B cell (primary cell): ENCODE measurements at regions not wholly inside any gene's neighbourhood (a gene's known extent, or its start where the extent isn't known, plus 50 kb on each side); places are given as distances from the start of the nearest gene placed in this dataset.

Source experiments
- ATAC-seq: fragments of 200-7000 bp; cut with Tn5 transposase; one replicate; pipeline ENCODE4 v1.10.0; 2021; ENCODE audit warnings: low read depth, mild to moderate bottlenecking, moderate number of reproducible peaks, moderate library complexity
- CTCF ChIA-PET: fragments of 350-600 bp; sonication (Branson Sonifier 250); formaldehyde crosslinking; loops from one replicate; lab custom pipeline; 2021; ENCODE audit warnings: antibody characterized with exemption, inconsistent platforms; lab: Charles Lee
- POLR2A ChIA-PET: fragments of 350-600 bp; sonication (Branson Sonifier 250); formaldehyde crosslinking; loops from one replicate; lab custom pipeline; 2021; ENCODE audit warnings: antibody characterized with exemption; lab: Charles Lee
- DNase-seq: peaks from one replicate; pipeline ENCODE4 v3.0.0; 2013
- H2AFZ ChIP-seq: 2 replicates; pipeline ENCODE4 v1.6.1; 2012; ENCODE audit warnings: mild to moderate bottlenecking, low read depth, low read length; ENCODE audit not compliant: insufficient read depth, poor library complexity, severe bottlenecking
- H3K27ac ChIP-seq, 2 donors: 1 replicate in 1 of 2; 2 replicates in 1 of 2; pipeline ENCODE4 v1.5.1; 2012 to 2013; ENCODE audit warnings: low read length in 2 of 2, mild to moderate bottlenecking in 2 of 2, moderate library complexity in 1 of 2
- H3K27me3 ChIP-seq, 4 experiments: fragments of 200-600 bp in 1 of 4; sonication (generic) in 1 of 4; replicated peaks in 1 of 4; 1 replicate in 2 of 4; 2 replicates in 2 of 4; pipeline versions ENCODE4 v1.6.1 to v1.7.0; 2013 to 2016; ENCODE audit warnings: low read length in 3 of 4, mild to moderate bottlenecking in 2 of 4, mixed read lengths in 1 of 4, moderate library complexity in 1 of 4; ENCODE audit not compliant: insufficient read depth in 4 of 4, control insufficient read depth in 3 of 4; ENCODE audit errors: control extremely low read depth in 1 of 4
- H3K36me3 ChIP-seq, 2 experiments: replicated peaks in 1 of 2; 1 replicate in 1 of 2; 2 replicates in 1 of 2; pipeline versions ENCODE4 v1.6.1 to v1.7.1; 2013; ENCODE audit warnings: low read length in 1 of 2; ENCODE audit not compliant: insufficient read depth in 2 of 2, control insufficient read depth in 1 of 2; ENCODE audit errors: control extremely low read depth in 1 of 2, extremely low read depth in 1 of 2
- H3K4me1 ChIP-seq, 2 donors: fragments of 200-600 bp in 1 of 2; sonication (generic) in 1 of 2; 1 replicate in 1 of 2; 2 replicates in 1 of 2; pipeline versions ENCODE4 v1.5.1 to v1.6.1; 2013 to 2017; ENCODE audit warnings: low read length in 2 of 2; ENCODE audit not compliant: control insufficient read depth in 2 of 2, insufficient read depth in 2 of 2
- H3K4me2 ChIP-seq: replicated peaks from 2 replicates; pipeline ENCODE3; 2012; ENCODE audit warnings: mild to moderate bottlenecking, low read depth, low read length; ENCODE audit not compliant: poor library complexity, severe bottlenecking
- H3K4me3 ChIP-seq, 5 experiments: fragments of 200-600 bp in 1 of 5; sonication (generic) in 1 of 5; 1 replicate in 3 of 5; 2 replicates in 2 of 5; pipeline versions ENCODE4 v1.5.1 to v1.7.0; 2011 to 2016; ENCODE audit warnings: low read length in 4 of 5, mild to moderate bottlenecking in 4 of 5, low read depth in 2 of 5, control low read depth in 1 of 5, moderate library complexity in 1 of 5; ENCODE audit not compliant: insufficient read depth in 1 of 5; ENCODE audit errors: control extremely low read depth in 1 of 5, extremely low read depth in 1 of 5
- H3K79me2 ChIP-seq: fragments of 200-600 bp; sonication (generic); one replicate; pipeline ENCODE4 v1.6.0; 2016; ENCODE audit warnings: low read length; ENCODE audit not compliant: control insufficient read depth, insufficient read depth
- H3K9ac ChIP-seq: fragments of 200-600 bp; sonication (generic); 2 replicates; pipeline ENCODE4 v1.6.1; 2017; ENCODE audit warnings: mild to moderate bottlenecking, low read length, moderate library complexity
- H3K9me3 ChIP-seq, 3 donors: one replicate each; pipeline versions ENCODE4 v1.6.1 to v1.7.1; 2013; ENCODE audit warnings: low read length in 2 of 3; ENCODE audit not compliant: control insufficient read depth in 2 of 3, insufficient read depth in 1 of 3; ENCODE audit errors: control extremely low read depth in 1 of 3
- H4K20me1 ChIP-seq: 2 replicates; pipeline ENCODE4 v1.6.0; 2012; ENCODE audit warnings: mild to moderate bottlenecking, low read length; ENCODE audit not compliant: insufficient read depth, control insufficient read depth, poor library complexity, severe bottlenecking
- H3K27ac Mint-ChIP-seq: one replicate; pipeline ENCODE4 v1.8.0; 2021; ENCODE audit warnings: mixed read lengths
- H3K27me3 Mint-ChIP-seq: one replicate; pipeline ENCODE4 v1.8.0; 2021; ENCODE audit warnings: mixed read lengths
- H3K4me1 Mint-ChIP-seq: one replicate; pipeline ENCODE4 v1.8.0; 2021; ENCODE audit warnings: mixed read lengths
- H3K4me3 Mint-ChIP-seq: one replicate; pipeline ENCODE4 v1.8.0; 2021; ENCODE audit warnings: mixed read lengths
- H3K9me3 Mint-ChIP-seq: one replicate; pipeline ENCODE4 v1.8.0; 2022; ENCODE audit warnings: mixed read lengths; ENCODE audit not compliant: insufficient read depth
- CTCF ChIP-seq: fragments of 200-600 bp; IDR thresholded peaks from one replicate; pipeline ENCODE4 v1.8.0; 2022; ENCODE audit warnings: antibody characterized with exemption, mild to moderate bottlenecking
- EZH2 ChIP-seq: IDR thresholded peaks from 2 replicates; pipeline ENCODE4 v1.6.1; 2012; ENCODE audit warnings: borderline replicate concordance, low read depth, mild to moderate bottlenecking, moderate library complexity, low read length; ENCODE audit not compliant: insufficient read depth, poor library complexity, severe bottlenecking
- WGBS: methylation state at CpG from one replicate; pipeline ENCODE4 v1.1.5; 2013; ENCODE audit warnings: missing lambda C conversion rate; ENCODE audit not compliant: insufficient coverage; 5-methylcytosine and 5-hydroxymethylcytosine counted together
- intact Hi-C: fragments of 100-400 bp; cut with micrococcal nuclease; formaldehyde crosslinking; loops from one replicate; pipeline ENCODE4 v1.10.0; 2022

- Histone ChIP-seq H3K4me2 (no peak overlapping the region), H3K9me3 (no peaks in the 10 kb centered on the region), H3K9ac (no peak overlapping the region), H3K36me3 (no peaks in the 10 kb centered on the region), H3K4me1 (no peaks in the 10 kb centered on the region), H3K79me2 (no peaks in the 10 kb centered on the region), H3K4me3 (no peak overlapping the region), H2AFZ (no peak overlapping the region), H3K27me3 (peaks cover 0 to 5% (median 0%) of the 10 kb centered on the region in 4 experiments), H3K27ac (no peak overlapping the region), H4K20me1 (no peaks in the 10 kb centered on the region)
- ChIA-PET POLR2A (no interaction called here), CTCF (interaction anchor here (0.8 kb wide), 1 partner anchor 11 kb away, joined by 3 read pairs; no protein-coding TSS in a partner anchor)
- intact Hi-C loops = no loop called here
- TF ChIP-seq EZH2 (no peak), CTCF (no peak)
- H3K27ac Mint-ChIP-seq = no peak overlapping the region
- no peak overlapping the region for H3K4me3 Mint-ChIP-seq
- H3K27me3 Mint-ChIP-seq = peaks cover 14% of the 10 kb centered on the region
- no peaks in the 10 kb centered on the region for H3K4me1 Mint-ChIP-seq
- ATAC-seq = no peak
- H3K9me3 Mint-ChIP-seq = no peaks in the 10 kb centered on the region
- no peak for DNase-seq
- WGBS = no CpG with 5 or more reads among the region's 4 CpGs
These were observed 65.7 kb upstream of the TBX20 start for GRCh38 chr7:35319606-35320005.

GRCh38 chr7:35316549-35316948, 62.6 kb upstream of the TBX20 start:
- intact Hi-C loops = no loop called here
- Mint-ChIP-seq H3K4me3 (no peak overlapping the region), H3K9me3 (no peaks in the 10 kb centered on the region), H3K27ac (no peak overlapping the region), H3K27me3 (peaks cover 8% of the 10 kb centered on the region), H3K4me1 (no peaks in the 10 kb centered on the region)
- TF ChIP-seq CTCF (no peak), EZH2 (no peak)
- no peak for ATAC-seq
- Histone ChIP-seq H3K4me2 (no peak overlapping the region), H3K27ac (no peak overlapping the region), H3K9me3 (no peaks in the 10 kb centered on the region), H2AFZ (no peak overlapping the region), H3K79me2 (no peaks in the 10 kb centered on the region), H4K20me1 (no peaks in the 10 kb centered on the region), H3K4me3 (no peak overlapping the region), H3K9ac (no peak overlapping the region), H3K27me3 (peaks cover 0 to 5% (median 0%) of the 10 kb centered on the region in 4 experiments), H3K4me1 (no peaks in the 10 kb centered on the region), H3K36me3 (no peaks in the 10 kb centered on the region)
- ChIA-PET POLR2A (no interaction called here), CTCF (no interaction called here)
- DNase-seq = no peak
- WGBS = no CpG with 5 or more reads among the region's 1 CpG
